Kidney capillary endothelial cell (primary cell): ENCODE measurements at regions not wholly inside any gene's neighbourhood (a gene's known extent, or its start where the extent isn't known, plus 50 kb on each side); places are given as distances from the start of the nearest gene placed in this dataset.

Experiments
- DNase-seq: peaks from one replicate; pipeline ENCODE4 v3.0.0-alpha.2; 2018; ENCODE audit warnings: low spot score

GRCh38 chr15:97096303-97096835, 765.9 kb downstream of the NR2F2 start:
- DNase-seq, result no peak

- no peak for DNase-seq
Measured at GRCh38 chr15:97099040-97099439, 768.5 kb downstream of the NR2F2 start.

- no peak for DNase-seq
Measured at GRCh38 chr15:97101572-97101971, 771.1 kb downstream of the NR2F2 start.

- no peak for DNase-seq
Measured at GRCh38 chr15:97114900-97115760, 784.6 kb downstream of the NR2F2 start.

- no peak for DNase-seq
Measured at GRCh38 chr15:97115761-97116070, 785.2 kb downstream of the NR2F2 start.

- DNase-seq, result no peak
Measured at GRCh38 chr15:97124790-97125189, 794.3 kb downstream of the NR2F2 start.

GRCh38 chr15:97126553-97127233, 796.2 kb downstream of the NR2F2 start:
- DNase-seq, result no peak

- no peak for DNase-seq
Measured at GRCh38 chr15:97129674-97130073, 799.2 kb downstream of the NR2F2 start.

GRCh38 chr15:97140216-97140615, 809.7 kb downstream of the NR2F2 start:
- no peak for DNase-seq

- DNase-seq, result no peak
Measured at GRCh38 chr15:97141360-97141759, 810.9 kb downstream of the NR2F2 start.

- DNase-seq, result no peak
Measured at GRCh38 chr15:97141871-97142270, 811.4 kb downstream of the NR2F2 start.

GRCh38 chr15:97143592-97144376, 813.3 kb downstream of the NR2F2 start:
- no peak for DNase-seq

GRCh38 chr15:97144377-97144711, 813.8 kb downstream of the NR2F2 start:
- no peak for DNase-seq

- DNase-seq, result no peak
Measured at GRCh38 chr15:97146929-97147870, 813.3 kb upstream of the ARRDC4 start.

- no peak for DNase-seq
Measured at GRCh38 chr15:97153356-97153965, 807.0 kb upstream of the ARRDC4 start.

GRCh38 chr15:97156739-97157265, 803.7 kb upstream of the ARRDC4 start:
- DNase-seq, result no peak

GRCh38 chr15:97162805-97163495, 797.6 kb upstream of the ARRDC4 start:
- no peak for DNase-seq

- DNase-seq, result no peak
Measured at GRCh38 chr15:97165205-97165604, 795.3 kb upstream of the ARRDC4 start.

GRCh38 chr15:97168704-97169475, 791.6 kb upstream of the ARRDC4 start:
- DNase-seq, result no peak
